ENCODE measurements at regions not wholly inside any gene's neighbourhood (a gene's known extent, or its start where the extent isn't known, plus 50 kb on each side); places are given as distances from the start of the nearest gene placed in this dataset.

DNA sequence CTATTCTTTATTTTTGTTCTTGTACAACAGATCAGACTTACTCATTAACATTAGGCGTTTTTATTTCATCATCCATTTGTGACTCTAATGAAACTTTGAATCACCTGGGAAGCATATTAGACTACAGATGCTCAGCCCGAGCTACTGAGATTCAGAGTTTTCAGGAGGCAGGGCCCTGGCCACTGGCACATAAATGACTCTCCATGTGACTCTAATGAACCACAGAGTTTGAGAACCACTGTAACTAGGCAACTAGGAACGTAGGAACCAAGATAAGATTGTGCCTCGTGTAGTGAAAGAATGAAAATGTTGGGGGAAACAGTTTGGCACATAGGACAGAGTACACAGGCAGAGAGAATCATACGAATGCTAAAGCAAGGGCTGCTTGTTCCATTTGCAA, 405.9 kb upstream of the BTBD3 start:
- TF ChIP-seq RAD21 (IDR thresholded peaks at IDR 0.05; ENCODE audit: low read depth) (no peak), POLR2A (IDR thresholded peaks at IDR 0.05; ENCODE audit: borderline replicate concordance, extremely low read depth, insufficient read depth, insufficient read length) (no peak), ZNF274 (IDR thresholded peaks at IDR 0.05; ENCODE audit: low read depth, low read length) (no peak), SP1 (IDR thresholded peaks at IDR 0.05; ENCODE audit: low read depth) (no peak), ZBTB33 (IDR thresholded peaks at IDR 0.05; ENCODE audit: extremely low read depth, insufficient replicate concordance, low read length) (no peak), YY1 (IDR thresholded peaks at IDR 0.05; ENCODE audit: extremely low read depth, insufficient replicate concordance, low read depth, low read length) (no peak), MAX (IDR thresholded peaks at IDR 0.05) (no peak), SIN3A (IDR thresholded peaks at IDR 0.05; ENCODE audit: low read depth) (no peak), FOSL1 (IDR thresholded peaks at IDR 0.05; ENCODE audit: low read depth) (no peak), CEBPB (IDR thresholded peaks at IDR 0.05; ENCODE audit: low read depth) (no peak), EZH2phosphoT487 (IDR thresholded peaks at IDR 0.05; ENCODE audit: borderline replicate concordance) (no peak)
- TF ChIP-seq, protein P1, sequence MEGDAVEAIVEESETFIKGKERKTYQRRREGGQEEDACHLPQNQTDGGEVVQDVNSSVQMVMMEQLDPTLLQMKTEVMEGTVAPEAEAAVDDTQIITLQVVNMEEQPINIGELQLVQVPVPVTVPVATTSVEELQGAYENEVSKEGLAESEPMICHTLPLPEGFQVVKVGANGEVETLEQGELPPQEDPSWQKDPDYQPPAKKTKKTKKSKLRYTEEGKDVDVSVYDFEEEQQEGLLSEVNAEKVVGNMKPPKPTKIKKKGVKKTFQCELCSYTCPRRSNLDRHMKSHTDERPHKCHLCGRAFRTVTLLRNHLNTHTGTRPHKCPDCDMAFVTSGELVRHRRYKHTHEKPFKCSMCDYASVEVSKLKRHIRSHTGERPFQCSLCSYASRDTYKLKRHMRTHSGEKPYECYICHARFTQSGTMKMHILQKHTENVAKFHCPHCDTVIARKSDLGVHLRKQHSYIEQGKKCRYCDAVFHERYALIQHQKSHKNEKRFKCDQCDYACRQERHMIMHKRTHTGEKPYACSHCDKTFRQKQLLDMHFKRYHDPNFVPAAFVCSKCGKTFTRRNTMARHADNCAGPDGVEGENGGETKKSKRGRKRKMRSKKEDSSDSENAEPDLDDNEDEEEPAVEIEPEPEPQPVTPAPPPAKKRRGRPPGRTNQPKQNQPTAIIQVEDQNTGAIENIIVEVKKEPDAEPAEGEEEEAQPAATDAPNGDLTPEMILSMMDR (IDR thresholded peaks at IDR 0.05 in 2 of 3, conservative IDR thresholded peaks at IDR 0.05 in 1 of 3; ENCODE audit: borderline replicate concordance in 1 of 3, insufficient read depth in 1 of 3, low read depth in 2 of 3, low read length in 2 of 3), result no peak
- TF ChIP-seq, protein P2, sequence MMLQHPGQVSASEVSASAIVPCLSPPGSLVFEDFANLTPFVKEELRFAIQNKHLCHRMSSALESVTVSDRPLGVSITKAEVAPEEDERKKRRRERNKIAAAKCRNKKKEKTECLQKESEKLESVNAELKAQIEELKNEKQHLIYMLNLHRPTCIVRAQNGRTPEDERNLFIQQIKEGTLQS (IDR thresholded peaks at IDR 0.05), result no peak
